Lung (tissue), 11 donors: ENCODE measurements at regions not wholly inside any gene's neighbourhood (a gene's known extent, or its start where the extent isn't known, plus 50 kb on each side); places are given as distances from the start of the nearest gene placed in this dataset.

Experiments
- ATAC-seq: fragments of 200-7000 bp; cut with Tn5 transposase; one replicate; pipeline ENCODE4 v1.9.1; 2020; ENCODE audit warnings: moderate number of reproducible peaks; ENCODE audit not compliant: insufficient read depth, low FRiP score
- DNase-seq, 3 donors: peaks; one replicate each; pipeline ENCODE4 v3.0.0-alpha.2; 2013 to 2017
- H3K27ac ChIP-seq, 2 donors: one replicate each; pipeline ENCODE4 v1.5.1; 2013; ENCODE audit warnings: mild to moderate bottlenecking in 2 of 2, moderate library complexity in 2 of 2, control low read depth in 1 of 2, inconsistent platforms in 1 of 2, low read depth in 1 of 2, low read length in 1 of 2
- H3K27me3 ChIP-seq, 3 donors: one replicate each; pipeline ENCODE4 v1.5.1; 2013; ENCODE audit warnings: low read length in 2 of 3; ENCODE audit not compliant: control insufficient read depth in 3 of 3, insufficient read depth in 3 of 3
- H3K36me3 ChIP-seq, 4 donors: one replicate each; pipeline ENCODE4 v1.5.1; 2013; ENCODE audit warnings: low read length in 4 of 4, mild to moderate bottlenecking in 1 of 4, moderate library complexity in 1 of 4; ENCODE audit not compliant: control insufficient read depth in 4 of 4, insufficient read depth in 4 of 4
- H3K4me1 ChIP-seq, 5 donors: one replicate each; pipeline ENCODE4 v1.5.1; 2013; ENCODE audit warnings: low read length in 5 of 5, mild to moderate bottlenecking in 2 of 5, moderate library complexity in 1 of 5; ENCODE audit not compliant: control insufficient read depth in 5 of 5, insufficient read depth in 5 of 5
- H3K4me3 ChIP-seq: one replicate; pipeline ENCODE4 v1.5.1; 2013; ENCODE audit warnings: mild to moderate bottlenecking, control low read depth, moderate library complexity
- H3K9ac ChIP-seq, 2 donors: one replicate each; pipeline ENCODE4 v1.5.1; 2013; ENCODE audit warnings: low read length in 2 of 2, control low read depth in 1 of 2; ENCODE audit not compliant: insufficient read depth in 1 of 2
- H3K9me3 ChIP-seq, 4 donors: one replicate each; pipeline ENCODE4 v1.5.1; 2013; ENCODE audit warnings: low read length in 3 of 4, mild to moderate bottlenecking in 1 of 4, moderate library complexity in 1 of 4; ENCODE audit not compliant: control insufficient read depth in 4 of 4, insufficient read depth in 3 of 4
- CTCF ChIP-seq: IDR thresholded peaks from 2 replicates; pipeline ENCODE4 v1.5.1; 2012; ENCODE audit warnings: mild to moderate bottlenecking; ENCODE audit errors: control extremely low read depth, extremely low read depth
- WGBS, 2 donors: extraction: QIAGEN DNeasy Blood & Tissue Kit; methylation state at CpG; one replicate each; pipeline ENCODE4 v1.1.7; 2013; 5-methylcytosine and 5-hydroxymethylcytosine counted together
- donor health status: control.
- donor health status: control.
- donor health status: Bipolar disorder and iron deficiency.
- donor health status: healthy.
- donor health status: DM: yes; HTN: yes; CAD: no.

GRCh38 chr7:25722856-25723255 is 429.1 kb upstream of the NFE2L3 start:
- peaks cover 0 to 22% (median 2%) of the 10 kb centered on the region in 5 donors for H3K4me1 ChIP-seq
- H3K4me3 ChIP-seq, result no peak overlapping the region
- no peak overlapping the region for H3K9ac ChIP-seq
- TF ChIP-seq CTCF, result no peak
- no peaks in the 10 kb centered on the region for H3K9me3 ChIP-seq
- no peaks in the 10 kb centered on the region for H3K27me3 ChIP-seq
- H3K27ac ChIP-seq, result no peak overlapping the region
- H3K36me3 ChIP-seq, result no peaks in the 10 kb centered on the region
- no peak for DNase-seq
- no peak for ATAC-seq
- 56 to 76% methylated on average over 1 of the region's 1 CpG for WGBS, 2 donors

- TF ChIP-seq CTCF, result no peak
- Histone ChIP-seq H3K36me3 (no peaks in the 10 kb centered on the region), H3K4me3 (no peak overlapping the region), H3K27ac (no peak overlapping the region), H3K4me1 (peaks cover 0 to 22% (median 2%) of the 10 kb centered on the region in 5 donors), H3K27me3 (no peaks in the 10 kb centered on the region), H3K9ac (no peak overlapping the region), H3K9me3 (no peaks in the 10 kb centered on the region)
- ATAC-seq (no peak), DNase-seq (peak in 1 of 3 donors; percentile 35)
- 70 to 83% methylated on average over 2 of the region's 2 CpGs for WGBS, 2 donors
Observed at GRCh38 chr7:25725451-25725850, 426.5 kb upstream of the NFE2L3 start.

- DNase-seq, result no peak
Observed at GRCh38 chr7:25726170-25726780, 425.7 kb upstream of the NFE2L3 start.

More at GRCh38 chr7:25726170-25726780, 425.7 kb upstream of the NFE2L3 start:
- no peaks in the 10 kb centered on the region for H3K27me3 ChIP-seq
- H3K4me3 ChIP-seq, result no peak overlapping the region
- no peak for TF ChIP-seq CTCF
- no peak for ATAC-seq
- H3K9me3 ChIP-seq, result no peaks in the 10 kb centered on the region
- peak overlapping the region in 1 of 2 donors; percentile 65 for H3K27ac ChIP-seq
- no peak overlapping the region for H3K9ac ChIP-seq
- H3K4me1 ChIP-seq, result peaks cover 0 to 29% (median 2%) of the 10 kb centered on the region in 5 donors
- H3K36me3 ChIP-seq, result no peaks in the 10 kb centered on the region
- WGBS, 2 donors, result 69 to 75% methylated on average over 8 of the region's 8 CpGs
